HPDE6-E6E7 (cell line): ENCODE measurements at regions not wholly inside any gene's neighbourhood (a gene's known extent, or its start where the extent isn't known, plus 50 kb on each side); places are given as distances from the start of the nearest gene placed in this dataset.

Experiments
- DNase-seq: peaks from one replicate; pipeline ENCODE4 v3.0.0; 2011; ENCODE audit warnings: missing footprints; ENCODE audit errors: extremely low spot score

- DNase-seq, result no peak
Observed at GRCh38 chr12:107891967-107892366, 117.5 kb downstream of the ASCL4 start.

DNA sequence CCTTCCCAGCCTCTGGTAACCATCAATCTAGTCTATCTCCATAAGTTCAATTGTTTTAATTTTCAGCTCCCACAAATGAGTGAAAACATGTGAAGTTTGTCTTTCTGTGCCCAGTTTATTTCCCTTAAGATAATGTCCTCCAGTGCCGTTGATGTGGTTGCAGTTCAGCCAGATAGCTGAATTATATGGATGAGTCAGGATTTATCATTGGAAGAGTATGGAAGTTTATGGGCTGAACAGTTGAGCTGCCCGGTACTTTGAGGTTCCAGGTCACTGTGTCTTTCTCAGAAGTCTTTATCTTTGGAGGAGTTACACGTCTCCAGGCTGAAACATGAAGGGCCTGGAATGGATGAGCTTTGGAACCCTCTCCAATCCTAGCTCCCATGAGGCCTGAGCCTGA, 120.1 kb downstream of the ASCL4 start:
- DNase-seq, result no peak

GRCh38 chr12:107895966-107896365, 121.5 kb downstream of the ASCL4 start:
- no peak for DNase-seq

- no peak for DNase-seq
Observed at GRCh38 chr12:107900588-107900987, 126.1 kb downstream of the ASCL4 start.

GRCh38 chr12:107903341-107904061, 129.0 kb downstream of the ASCL4 start:
- DNase-seq, result no peak

- no peak for DNase-seq
Observed at GRCh38 chr12:107906707-107907106, 132.2 kb downstream of the ASCL4 start.

DNA sequence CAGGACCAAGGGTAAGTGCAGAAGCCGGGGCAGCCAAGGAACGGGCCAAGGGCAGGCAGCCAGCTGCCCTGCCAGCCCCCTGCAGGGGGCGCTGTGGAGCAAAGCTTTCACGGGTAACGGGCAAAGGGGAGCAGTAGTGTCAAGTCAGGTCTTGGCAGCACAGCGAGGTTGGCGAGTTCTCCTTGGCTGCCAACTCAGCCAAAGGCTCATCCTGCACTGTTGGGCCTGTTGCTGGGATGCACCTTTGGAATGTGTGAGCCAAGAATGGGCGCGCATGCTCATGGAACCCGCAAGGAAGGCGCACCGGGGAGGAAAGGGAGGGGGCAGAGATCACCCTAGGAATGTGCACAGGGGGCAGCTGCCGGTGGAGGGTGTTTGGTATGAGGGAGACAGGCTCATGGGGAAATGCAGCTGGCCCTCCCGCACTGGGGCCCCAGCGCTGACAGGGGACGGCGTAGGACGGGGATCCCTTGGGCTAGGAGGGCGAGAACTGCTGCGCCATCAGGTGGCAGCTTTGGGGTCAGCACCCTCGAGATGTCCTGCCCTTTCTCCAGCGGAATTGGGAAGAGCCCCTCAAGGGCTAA, 138.0 kb downstream of the ASCL4 start:
- no peak for DNase-seq

GRCh38 chr12:107914460-107914977, 140.0 kb downstream of the ASCL4 start:
- no peak for DNase-seq

GRCh38 chr12:107917912-107918800, 143.7 kb downstream of the ASCL4 start:
- DNase-seq, result peak; percentile 46

- no peak for DNase-seq
Observed at GRCh38 chr12:107921062-107921461, 146.6 kb downstream of the ASCL4 start.

GRCh38 chr12:107925125-107925524, 150.6 kb downstream of the ASCL4 start:
- no peak for DNase-seq

DNA sequence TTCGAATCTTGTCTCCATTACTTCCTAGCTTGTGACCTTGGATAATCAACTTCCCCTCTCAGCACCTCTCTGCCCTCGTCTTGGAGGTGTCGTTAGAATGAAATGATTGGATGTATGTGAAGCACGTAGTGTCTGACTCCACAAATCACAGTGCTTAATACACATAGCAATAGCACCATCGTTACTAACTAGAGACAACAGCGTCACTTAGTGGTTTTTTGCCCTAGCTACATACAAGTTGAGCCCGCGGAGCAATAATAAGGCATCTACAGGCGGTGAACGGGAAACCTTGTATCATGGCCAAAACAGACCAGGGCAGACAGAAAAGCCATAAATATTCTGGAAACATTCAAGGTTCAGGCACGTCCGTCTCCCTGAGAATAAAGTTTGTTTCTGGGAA, 154.9 kb downstream of the ASCL4 start:
- DNase-seq, result no peak

DNA sequence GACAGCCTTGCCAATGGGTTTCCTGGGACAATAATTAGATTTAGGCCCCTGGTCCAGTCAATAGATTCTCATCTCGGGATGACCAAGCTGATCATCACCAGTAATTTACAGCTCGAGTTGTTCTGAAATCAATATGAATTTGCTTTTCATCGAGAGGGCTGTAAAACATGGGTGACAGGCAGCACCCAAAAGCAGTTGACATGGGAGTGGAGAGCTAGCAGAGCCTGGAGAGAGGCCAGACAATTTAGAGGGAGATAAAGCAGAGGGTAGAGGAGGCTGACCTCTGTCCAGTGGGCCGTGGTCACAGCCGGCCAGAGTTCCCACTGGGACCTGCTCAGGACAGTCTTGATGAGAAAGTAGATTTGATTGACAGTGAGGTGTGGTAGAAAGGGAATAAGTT, 157.3 kb downstream of the ASCL4 start:
- no peak for DNase-seq

DNA sequence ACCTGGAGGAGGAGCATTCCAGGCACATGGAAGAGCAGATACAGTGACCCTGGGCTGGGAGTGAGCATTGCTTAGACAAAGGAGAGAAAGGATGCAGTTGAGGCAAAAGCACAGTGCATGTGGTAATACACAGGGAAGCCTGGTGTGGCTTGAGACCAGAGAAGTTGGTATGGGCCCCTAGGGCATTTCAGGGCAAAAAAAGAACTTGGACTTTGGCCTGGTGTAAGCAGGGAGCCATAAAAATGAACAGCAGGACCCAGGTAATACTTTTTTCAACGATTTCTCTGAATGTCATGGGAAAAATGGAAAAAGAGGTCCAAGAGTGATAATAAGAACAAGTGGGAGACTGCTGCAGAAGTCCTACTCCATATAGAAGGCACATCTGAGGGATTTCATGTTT, 163.9 kb downstream of the ASCL4 start:
- DNase-seq, result no peak

- no peak for DNase-seq
Observed at GRCh38 chr12:107948391-107948945, 174.0 kb downstream of the ASCL4 start.

- DNase-seq, result no peak
Observed at GRCh38 chr12:107951024-107951423, 176.5 kb downstream of the ASCL4 start.

DNA sequence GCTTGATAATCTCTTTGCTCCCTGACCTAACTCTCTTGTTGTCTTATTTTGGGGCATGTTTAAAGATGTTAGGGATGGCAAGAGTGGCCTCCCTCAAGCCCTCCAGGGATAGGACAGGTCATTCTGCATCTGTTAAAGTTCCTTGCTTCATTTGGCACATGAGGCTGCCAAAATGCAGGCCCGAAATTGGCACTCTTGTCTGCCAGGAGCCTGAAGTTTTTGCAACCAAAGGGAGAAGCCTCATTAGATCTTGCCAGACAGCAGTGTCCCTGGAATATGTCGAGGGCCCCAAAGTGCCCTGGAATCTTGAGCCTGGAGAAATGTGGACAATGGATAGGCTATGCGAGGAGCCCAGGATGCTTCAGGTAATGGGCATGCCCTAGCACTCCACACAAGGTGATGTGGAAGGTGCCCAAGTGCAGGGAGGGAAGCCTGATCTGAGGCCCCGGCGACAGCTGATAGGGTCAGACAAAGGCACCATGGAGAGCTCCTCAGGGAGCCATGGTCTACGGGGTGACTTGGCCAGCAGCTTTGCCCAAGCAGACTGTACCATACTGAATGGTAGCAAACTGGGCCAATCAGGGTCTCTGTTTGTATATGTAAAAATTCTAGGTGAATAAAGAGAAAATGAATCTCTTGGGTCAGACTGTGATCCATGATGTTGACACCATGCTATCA, 173.0 kb upstream of the WSCD2 start:
- DNase-seq, result no peak

DNA sequence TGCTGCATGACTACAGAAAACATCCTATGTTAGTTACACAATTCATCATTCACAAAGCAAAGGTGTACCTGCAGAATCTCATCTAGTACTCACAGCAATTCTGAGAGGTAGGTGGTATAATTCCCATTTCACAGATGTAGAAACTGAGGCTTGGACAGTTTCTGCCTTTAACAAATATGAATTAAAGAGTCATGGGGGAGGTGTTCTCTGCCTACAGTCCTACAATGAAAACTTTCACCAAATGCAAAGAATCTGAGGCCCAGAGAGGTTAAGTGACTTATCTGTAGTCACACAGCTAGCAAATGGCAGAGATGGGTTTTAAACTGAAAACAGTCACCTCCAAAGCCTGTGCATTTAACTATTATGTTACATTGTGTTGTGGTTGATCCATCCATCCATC, 171.6 kb upstream of the WSCD2 start:
- no peak for DNase-seq

DNA sequence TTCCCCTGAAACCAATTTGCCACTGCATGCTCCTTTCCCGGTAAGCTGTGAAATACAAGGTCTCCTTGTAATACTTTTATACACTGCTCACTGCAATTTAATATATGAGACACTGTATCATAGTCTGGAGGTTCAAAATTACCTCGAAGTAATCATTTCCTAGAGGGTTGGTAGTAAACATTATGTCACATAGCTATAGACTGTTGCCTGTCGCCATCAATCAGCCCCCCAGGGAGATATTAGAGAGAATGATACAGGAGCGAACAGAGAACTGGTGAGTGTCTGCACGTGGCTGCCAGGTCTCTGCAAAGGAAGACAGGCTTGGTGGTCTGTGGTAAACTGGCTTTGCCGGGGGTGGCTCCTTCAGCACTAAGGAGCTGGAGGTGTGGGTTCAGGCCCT, 165.5 kb upstream of the WSCD2 start:
- DNase-seq, result no peak

- DNase-seq, result no peak
Observed at GRCh38 chr12:107967170-107967569, 161.9 kb upstream of the WSCD2 start.

DNA sequence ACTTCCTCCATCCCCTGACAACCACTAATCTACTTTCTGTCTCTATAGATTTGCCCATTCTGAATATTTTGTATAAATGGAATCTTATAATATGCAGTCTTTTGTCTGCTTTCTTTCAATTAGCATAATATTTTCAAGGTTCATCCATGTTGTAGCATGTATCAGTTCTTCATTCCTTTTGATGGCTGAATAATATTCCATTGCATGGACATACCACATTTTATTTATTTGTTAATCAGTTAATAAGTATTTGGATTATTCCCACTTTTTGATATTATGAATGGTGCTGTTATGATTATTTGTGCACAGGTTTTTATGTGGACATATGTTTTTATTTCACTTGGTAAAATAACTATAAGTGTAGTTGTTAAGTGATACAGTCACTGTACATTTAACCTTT, 155.1 kb upstream of the WSCD2 start:
- DNase-seq, result no peak

- no peak for DNase-seq
Observed at GRCh38 chr12:107976331-107976730, 152.8 kb upstream of the WSCD2 start.
